HG03159 (cell line): ENCODE measurements at regions not wholly inside any gene's neighbourhood (a gene's known extent, or its start where the extent isn't known, plus 50 kb on each side); places are given as distances from the start of the nearest gene placed in this dataset.

Experiments
- ATAC-seq: cut with Tn5 transposase; IDR thresholded peaks from one replicate; pipeline ENCODE4 v1.9.1; 2021; ENCODE audit warnings: mild to moderate bottlenecking, moderate library complexity; ENCODE audit not compliant: unreplicated experiment

DNA sequence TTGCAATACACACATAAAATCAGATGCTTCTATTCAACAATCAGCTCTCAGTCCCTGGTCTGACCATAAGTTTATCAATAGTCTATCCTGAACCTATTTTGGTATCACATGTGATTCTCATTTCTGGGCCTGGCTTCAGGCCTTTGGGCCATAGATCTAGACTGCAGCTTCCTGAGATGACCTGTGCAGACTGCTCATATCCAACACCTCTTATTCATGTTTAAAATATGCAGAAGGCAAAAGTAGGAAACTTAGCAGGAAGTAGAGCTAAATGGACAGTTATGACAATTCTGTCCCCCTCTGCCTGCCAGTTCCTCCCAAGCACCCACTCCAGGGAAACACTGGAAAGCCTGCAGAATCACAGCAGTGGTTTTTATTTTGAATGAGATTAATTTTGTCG lies 53.3 kb downstream of the C7orf25 start:
- ATAC-seq, result no peak

DNA sequence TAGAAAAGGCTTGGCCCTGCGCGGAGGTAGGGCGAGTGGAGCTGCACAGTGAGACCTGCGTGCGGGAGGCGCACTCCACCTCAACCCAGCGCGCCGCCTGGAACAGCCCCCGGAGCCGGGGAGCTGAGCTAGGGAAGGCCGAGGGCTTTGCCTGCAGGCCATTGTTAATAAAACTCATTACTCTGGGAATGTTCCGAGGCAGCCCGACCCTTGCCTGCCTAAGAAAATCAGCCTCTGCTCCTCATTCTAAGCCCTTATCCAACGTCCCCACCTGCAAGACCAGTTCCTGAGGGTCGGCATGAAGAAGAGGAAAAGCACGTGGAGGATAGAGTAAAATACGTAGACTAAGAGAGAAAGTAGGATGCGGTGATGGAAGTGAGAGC lies 55.3 kb downstream of the C7orf25 start:
- no peak for ATAC-seq

DNA sequence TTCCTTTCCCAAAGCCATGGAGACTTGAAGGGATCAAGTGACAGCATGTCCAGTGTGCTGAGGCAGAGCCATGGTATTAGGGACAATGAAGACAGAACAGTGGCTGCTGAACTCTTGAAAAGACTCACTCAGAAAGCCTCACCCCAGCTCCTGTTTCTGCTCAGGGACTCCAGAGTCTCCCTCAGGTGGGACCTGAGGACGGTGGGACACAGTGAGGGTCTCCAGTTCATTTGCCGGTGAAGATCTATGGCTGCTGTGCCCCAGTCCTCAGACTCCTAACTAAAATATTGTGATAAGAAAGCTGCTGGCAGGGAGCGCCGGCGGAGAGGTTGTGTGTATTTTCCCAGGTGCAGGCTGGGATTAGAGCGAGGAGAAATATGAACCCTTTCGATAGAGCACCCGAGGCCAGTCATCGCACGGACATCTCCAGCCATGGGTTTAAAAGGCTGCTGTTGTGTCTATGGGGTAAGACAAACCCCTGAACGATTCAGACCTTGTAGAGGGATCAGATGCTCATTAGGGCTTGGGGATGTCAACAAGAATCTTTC lies 57.2 kb downstream of the C7orf25 start:
- ATAC-seq, result no peak

DNA sequence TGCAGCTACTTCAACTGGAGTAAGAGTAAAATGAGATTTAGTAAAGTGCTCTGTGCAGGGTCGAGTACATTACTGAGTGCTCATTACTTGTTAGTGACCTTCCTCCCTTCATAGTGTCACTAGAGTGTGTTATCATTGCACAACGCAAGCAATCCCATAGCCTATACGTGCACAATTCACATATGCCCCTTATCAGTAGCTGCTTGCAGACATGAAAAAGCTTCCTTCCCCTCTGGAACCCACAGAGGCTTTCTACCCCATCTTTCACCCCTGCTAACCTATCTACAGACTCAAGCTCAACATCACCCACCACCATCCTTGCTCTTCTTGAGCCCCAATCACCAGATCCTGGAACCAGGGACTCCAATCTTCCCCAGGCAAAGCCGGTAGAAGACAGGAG lies 59.3 kb downstream of the C7orf25 start:
- ATAC-seq, result no peak

DNA sequence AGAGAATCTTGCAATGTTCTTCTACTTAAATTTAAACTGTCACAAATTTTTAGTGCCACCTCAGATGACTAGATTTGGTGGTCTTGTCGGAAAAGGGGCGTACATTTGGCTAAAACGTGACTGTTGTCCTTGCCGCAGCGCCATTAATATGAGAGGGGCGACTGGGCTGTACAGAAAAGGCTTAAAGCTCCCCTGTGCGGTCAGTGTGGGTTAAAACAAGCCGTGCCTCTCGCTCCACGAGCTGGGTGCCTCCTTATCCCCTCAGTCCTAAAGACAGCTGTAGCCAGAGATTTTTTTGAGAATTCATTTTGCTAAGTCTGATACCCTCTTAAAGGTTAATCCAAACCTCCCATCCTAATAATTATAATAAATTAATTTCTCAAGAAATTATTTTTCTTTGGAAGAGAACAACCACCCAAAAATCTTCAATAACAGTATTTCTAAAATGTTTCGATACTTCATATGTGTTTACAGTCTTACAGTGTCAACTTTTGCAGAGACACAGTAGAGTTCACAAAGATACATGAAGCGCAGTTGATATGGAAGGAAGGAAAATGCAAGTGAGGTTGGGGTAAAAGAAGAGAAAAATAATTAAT lies 68.6 kb downstream of the C7orf25 start:
- peak; percentile 78 for ATAC-seq

DNA sequence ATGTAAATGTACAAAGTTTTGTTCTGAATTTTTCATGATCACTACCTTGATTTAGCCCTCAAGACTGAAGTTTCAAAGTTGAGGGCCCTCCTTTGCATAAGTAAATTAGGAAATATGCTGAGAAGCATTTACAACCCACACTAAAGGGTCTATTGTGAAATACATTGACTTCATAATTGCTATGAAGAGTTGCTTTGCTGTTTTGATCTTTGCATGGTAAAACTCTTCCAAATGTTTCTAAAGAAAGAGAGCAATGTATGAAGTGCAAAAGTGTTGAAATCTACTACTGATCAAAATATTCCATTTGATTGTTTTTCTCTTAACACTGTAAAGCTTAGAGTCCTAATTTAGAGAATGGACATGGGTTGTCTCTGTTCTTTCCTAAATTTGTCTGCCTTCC lies 77.2 kb downstream of the C7orf25 start:
- ATAC-seq, result no peak

DNA sequence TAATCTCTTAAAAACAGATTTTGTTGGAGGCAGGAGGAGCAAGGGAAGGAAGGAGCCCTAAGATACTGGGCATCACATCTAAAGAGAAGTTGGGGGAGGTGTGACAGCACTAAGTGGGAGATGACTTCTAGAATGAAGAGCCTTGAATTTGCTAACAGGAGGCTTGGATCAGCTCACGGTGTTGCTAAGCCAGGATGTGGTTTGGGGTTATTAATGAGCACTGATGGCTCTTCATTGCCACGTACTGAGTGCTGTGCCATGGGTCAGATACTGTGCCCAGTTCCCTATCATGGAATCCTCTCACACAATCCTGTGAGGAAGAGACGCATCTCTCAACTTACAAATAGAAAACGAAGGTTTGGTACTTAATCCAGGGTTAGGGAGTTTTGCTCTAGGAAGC lies 78.5 kb downstream of the C7orf25 start:
- no peak for ATAC-seq

DNA sequence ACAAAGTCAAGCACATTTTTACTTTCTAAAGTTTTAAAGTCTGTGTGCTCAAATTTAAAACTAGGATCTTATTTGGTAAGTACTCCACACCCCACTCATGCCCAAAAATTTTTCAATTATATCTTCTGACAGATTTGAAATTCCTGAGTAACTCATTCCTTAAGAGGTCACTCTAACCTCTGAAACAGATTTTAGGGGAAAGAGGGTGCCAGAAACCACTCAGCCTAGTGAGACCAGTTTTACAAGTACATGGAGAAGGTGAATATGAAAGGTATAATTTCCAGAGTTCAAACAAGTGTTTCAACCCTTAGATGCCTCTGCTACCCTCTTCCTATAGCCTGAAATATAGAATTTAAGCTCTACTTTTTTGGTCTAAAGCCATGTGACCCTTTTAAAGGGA lies 79.2 kb downstream of the C7orf25 start:
- ATAC-seq, result no peak

DNA sequence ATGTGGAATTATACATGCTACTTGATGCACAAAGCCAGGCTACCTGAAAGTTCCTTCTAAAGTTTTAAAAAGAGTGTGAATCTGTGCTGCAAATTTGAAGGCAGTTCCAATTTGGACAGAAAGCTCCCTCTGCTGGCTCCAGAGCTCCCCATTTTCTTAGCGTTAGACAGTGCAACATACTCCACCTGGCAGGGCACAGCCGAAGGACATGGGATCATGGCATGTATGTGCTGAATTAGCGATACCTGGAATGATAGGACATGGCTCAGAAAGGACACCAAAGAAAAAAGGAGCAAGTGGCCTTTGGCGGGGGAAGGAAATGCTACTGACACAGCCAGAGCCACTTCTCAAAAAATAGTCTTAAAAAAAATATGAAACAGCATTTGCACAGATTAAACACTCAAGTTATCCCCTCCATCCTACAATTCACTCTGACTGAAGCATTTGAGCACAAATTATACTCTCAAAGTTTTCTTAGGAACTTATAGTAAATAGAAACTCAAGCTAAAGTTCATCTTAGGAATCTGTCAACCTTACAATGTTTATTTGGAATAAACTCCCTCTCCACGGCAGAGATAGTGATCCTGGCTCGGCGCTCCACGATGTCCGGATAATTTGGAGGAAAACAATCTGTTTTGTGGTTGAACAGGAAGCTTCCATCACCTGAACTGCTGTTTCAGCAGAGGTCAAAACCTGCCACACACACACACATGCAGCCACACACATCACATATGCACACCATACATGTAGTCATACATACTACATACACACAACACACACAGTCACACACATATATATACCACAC lies 80.0 kb downstream of the C7orf25 start:
- no peak for ATAC-seq

DNA sequence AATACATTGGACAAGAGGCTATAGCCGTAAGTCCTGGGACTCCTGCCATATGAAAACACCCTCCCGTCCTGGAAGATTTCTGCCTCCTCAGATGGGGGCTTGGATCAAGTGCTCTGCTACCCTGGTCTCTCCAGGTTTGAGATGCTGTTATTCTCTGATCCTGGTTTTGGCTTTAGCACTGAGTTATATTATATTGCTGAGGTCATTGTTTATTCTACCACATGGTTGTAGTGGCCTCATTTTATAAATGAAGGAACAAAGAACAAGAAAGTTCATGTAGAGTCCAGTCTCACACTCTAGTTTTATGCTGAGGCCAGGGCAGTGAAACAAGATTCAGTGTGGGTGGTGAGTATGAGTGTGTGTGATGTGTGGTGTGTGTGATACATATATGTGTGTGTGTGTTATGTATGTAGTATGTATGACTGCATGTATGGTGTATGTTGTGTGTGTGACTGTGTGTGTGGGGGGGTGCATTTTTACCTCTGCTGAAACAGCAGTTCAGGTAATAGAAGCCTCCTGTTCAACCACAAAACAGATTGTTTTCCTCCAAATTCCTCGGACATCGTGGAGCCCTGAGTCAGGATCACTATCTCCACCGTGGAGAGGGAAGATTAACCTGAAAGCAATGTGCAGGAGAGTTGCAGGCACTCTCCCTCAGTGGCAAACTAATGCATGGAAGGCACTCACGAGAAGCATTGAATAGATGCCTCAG lies 80.7 kb downstream of the C7orf25 start:
- no peak for ATAC-seq

DNA sequence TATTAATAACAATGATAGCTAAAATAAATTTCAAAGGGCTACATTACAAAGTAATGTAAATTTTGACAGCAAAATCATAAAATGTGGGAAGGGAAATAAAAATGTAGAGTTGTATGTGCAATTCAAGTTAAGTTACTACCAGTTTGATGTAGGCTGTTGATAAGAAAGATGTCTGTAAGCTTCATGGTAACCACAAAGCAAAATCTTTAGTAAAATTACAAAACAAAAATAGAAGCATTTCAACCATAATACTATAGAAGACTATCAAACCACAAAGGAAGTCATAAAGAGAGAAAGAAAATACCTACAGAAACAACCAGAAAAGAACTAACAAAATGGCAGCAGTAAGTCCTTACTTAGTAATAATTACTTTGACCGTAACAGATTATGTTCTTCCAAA lies 99.1 kb downstream of the C7orf25 start:
- ATAC-seq, result no peak

DNA sequence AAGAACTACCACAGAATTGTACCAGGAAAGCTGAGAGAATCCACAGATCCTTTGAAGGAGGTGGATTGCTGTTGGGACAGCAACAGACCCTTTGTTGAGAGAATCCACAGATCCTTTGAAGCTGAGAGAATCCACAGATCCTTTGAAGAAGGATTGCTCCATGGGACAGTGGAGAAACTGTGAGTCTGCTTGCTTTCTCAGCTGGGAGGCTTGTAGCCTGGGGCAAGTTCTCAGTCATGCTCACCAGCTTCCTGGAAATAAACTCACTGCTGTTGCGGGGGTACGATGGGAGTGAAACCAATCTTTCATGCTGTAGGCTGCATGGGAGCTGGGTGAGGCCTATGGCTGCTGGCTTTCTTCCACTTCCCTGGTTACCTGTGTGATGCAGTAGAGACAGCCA lies 106.3 kb downstream of the C7orf25 start:
- no peak for ATAC-seq

DNA sequence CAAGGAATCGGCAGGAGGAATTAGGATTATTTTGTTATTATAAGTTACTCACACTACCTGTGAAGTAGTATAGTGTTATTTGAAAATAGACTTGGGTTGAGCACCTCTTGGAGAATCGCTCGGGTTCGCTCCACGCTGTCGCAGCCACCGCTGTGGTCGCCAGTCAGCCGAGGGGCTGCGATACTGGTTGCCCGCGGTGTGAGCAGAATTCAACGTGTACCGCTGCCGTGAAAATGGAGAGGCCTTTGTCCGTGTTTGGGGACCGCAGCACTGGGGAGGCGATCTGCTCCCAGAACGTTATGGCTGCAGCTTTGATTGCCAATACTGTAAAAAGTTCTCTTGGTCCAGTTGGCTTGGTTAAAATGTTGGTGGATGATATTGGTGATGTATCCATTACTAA lies 117.2 kb downstream of the C7orf25 start:
- no peak for ATAC-seq

DNA sequence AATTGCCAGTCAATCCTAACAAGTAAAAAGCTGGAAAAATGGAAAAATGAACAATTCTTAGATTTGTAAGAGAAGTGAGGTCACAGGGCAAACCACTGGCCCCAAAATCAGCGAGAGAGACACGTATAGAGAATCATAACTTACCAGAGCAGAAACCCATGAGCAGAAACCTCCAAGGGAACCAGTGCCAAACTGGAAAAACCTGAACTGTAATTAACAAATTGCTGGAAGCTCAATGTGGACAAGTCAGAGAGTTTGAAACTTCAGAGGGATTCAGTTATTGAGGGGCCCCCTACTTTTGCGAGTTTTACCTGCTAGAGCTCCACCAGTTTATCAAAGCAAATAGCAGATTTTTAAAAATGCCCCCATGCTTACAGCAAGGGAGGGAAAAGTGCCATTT lies 119.0 kb downstream of the C7orf25 start:
- no peak for ATAC-seq

DNA sequence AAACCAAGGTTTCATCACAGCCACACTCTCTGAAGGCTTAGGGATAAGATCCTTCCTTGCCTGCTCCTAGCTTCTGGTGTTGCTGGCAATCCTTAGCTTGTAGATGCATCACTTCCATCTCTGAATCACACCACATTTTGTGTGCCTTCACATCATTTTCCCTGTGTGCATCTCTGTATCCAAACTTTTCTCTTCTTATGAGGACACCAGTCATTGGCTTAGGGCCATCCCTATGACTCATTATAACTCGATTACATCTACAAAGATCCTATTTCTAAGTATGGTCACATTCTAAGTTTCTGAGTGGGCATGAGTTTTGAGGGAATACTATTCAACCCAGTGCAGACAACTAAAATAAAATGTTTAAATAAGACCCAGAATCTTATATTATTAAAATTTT lies 121.7 kb downstream of the C7orf25 start:
- no peak for ATAC-seq

DNA sequence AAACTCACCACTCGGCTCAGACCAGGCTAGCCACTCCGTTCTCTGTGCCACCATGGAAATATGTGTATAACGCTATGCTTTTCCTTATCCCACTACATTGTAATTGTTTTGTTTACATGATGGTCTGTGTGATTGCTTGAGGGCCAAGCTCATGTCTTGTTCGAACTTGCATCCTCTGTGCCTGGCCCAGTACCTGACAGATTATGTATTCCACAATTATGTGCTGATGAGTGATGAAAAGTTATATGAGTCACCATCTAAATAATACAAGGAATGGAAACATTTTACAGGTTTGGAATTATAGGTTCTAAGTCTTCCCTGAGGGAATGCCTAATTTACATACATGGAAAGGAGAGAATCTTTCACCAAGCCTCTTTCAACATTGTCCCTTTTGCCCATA lies 137.4 kb downstream of the C7orf25 start:
- ATAC-seq, result no peak

DNA sequence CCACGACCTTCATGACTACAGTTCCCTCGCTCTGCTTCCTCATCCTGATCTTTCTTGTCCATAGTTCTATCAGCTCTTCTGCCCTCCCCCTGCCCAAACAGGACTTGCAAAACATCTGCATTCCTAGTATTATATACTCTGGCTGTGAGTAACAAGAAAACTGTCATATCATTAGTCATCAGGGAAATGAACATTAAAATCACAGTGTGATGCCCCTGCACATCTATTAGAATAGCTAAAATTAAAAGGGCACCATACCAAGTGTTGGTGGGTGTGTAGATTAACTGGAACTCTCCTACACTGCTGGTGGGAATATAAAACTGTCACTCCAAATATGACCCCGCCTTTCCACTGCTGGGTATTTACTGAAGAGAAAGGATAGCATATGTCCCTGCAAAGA lies 141.8 kb downstream of the C7orf25 start:
- ATAC-seq, result no peak

DNA sequence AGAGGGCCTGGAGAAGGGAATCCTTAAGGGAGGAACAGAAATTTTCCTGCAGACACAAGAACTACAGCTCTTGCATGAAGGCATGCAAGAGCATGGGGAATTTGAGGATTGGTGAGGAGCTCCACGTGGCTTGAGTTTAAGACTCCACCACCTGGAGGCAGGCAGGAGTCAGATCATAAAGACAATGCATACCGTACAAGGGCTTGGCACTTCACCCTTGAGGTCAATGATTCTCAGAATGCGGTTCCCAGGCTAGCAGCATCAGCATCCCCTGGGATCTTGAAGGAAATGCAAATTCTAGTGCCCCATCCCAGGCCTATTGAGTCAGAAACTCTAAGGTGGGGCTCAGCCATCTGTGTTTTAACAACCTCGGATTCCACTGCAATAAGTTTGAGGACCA lies 143.8 kb downstream of the C7orf25 start:
- ATAC-seq, result no peak

DNA sequence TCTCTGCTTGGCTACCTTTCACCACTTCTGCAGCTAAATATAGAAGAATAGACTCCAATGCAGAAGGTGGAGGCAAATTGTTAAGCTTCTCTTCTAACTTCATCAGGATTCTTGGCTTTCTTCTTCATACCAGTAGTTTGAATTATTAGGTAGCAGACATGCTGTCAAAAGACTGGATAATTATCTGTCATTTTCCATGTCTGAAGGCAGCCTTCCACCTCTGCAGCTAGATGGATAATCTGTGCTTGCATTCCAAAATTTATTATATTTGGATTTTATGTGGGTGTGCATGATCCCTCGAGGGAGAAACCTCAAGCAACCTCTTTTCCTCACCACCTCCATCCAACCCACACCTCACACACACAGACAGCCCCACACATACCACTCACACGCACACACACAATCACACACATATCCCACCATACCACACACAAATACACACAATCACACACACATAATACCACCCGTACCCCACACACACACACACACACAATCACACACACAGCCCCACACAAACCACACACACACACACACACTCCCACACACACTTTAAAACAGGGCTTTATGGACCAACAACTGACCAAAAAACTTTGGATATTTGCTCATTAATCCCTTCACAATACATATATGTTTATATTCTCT lies 145.0 kb downstream of the C7orf25 start:
- ATAC-seq, result no peak

DNA sequence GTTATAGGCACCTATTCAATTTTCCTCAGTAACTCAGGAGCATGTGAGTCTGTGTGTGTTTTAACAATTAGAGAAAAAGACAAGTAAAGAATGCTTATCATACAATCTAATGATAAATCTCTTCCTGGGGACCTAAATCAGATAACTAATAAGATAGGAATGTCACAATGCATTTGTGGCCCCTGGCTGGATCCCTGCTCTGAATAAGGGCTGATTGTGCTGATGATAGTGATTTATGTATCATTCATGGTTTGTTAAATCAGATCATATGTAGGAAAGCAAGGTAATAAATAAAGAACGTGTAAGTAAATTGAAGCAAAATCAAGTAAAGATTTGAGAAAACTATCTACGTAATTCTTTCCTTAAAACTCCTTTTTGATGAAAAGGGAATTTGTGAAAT lies 145.9 kb downstream of the C7orf25 start:
- ATAC-seq, result no peak

DNA sequence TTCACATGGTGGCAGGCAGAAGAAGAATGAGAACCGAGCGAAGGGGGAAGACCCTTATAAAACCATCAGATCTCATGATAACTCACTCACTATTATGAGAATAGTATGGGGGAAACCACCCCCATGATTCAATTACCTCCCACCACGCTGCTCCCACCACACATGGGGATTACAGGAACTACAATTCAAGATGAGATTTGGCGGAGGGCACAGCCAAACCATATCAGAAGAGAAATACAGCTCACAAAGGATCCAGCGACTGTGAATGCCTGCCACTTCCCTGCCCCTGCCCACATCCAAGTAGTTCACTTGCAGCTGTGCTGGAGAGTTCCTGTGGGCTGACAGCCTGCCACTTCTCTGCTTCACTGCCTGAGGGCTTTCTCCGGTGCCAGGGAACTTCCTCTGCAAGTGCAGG lies 148.7 kb downstream of the C7orf25 start:
- no peak for ATAC-seq
